H9 (cell line): ENCODE measurements at regions not wholly inside any gene's neighbourhood (a gene's known extent, or its start where the extent isn't known, plus 50 kb on each side); places are given as distances from the start of the nearest gene placed in this dataset.

ENCODE experiments used
- DNase-seq: peaks from one replicate; pipeline ENCODE4 v3.0.0-alpha.2; 2017
- H2AFZ ChIP-seq: one replicate; pipeline ENCODE4 v1.6.1; 2013; ENCODE audit warnings: mild to moderate bottlenecking, low read length, control low read depth, moderate library complexity
- H2AK5ac ChIP-seq: 2 replicates; pipeline ENCODE4 v1.6.1; 2013; ENCODE audit warnings: low read length, control low read depth, mixed read lengths; ENCODE audit not compliant: insufficient read length
- H2BK120ac ChIP-seq: one replicate; pipeline ENCODE4 v1.6.1; 2013; ENCODE audit warnings: low read depth, mild to moderate bottlenecking, low read length, control low read depth, inconsistent platforms; ENCODE audit not compliant: poor library complexity, severe bottlenecking
- H2BK12ac ChIP-seq: 2 replicates; pipeline ENCODE4 v1.6.1; 2013; ENCODE audit warnings: low read length, control low read depth, mixed read lengths, low read depth; ENCODE audit not compliant: insufficient read length
- H2BK15ac ChIP-seq: 2 replicates; pipeline ENCODE4 v1.6.1; 2013; ENCODE audit warnings: low read depth, low read length, control low read depth
- H2BK20ac ChIP-seq: one replicate; pipeline ENCODE4 v1.6.1; 2013; ENCODE audit warnings: low read depth, mild to moderate bottlenecking, low read length, control low read depth, inconsistent platforms; ENCODE audit not compliant: poor library complexity, severe bottlenecking
- H2BK5ac ChIP-seq: 2 replicates; pipeline ENCODE4 v1.6.1; 2013; ENCODE audit warnings: low read length, control low read depth, mixed read lengths; ENCODE audit not compliant: insufficient read length
- H3K14ac ChIP-seq: 2 replicates; pipeline ENCODE4 v1.6.1; 2013; ENCODE audit warnings: low read length, control low read depth; ENCODE audit not compliant: insufficient read depth
- H3K18ac ChIP-seq: 2 replicates; pipeline ENCODE4 v1.6.1; 2013; ENCODE audit warnings: low read depth, mild to moderate bottlenecking, mixed read lengths, low read length, control low read depth; ENCODE audit not compliant: insufficient read length
- H3K23ac ChIP-seq: 2 replicates; pipeline ENCODE4 v1.6.1; 2013; ENCODE audit warnings: low read length, control low read depth, mixed read lengths, low read depth; ENCODE audit not compliant: insufficient read length
- H3K23me2 ChIP-seq: 2 replicates; pipeline ENCODE4 v1.6.1; 2013; ENCODE audit warnings: low read depth, mild to moderate bottlenecking, mixed read lengths, low read length, control low read depth; ENCODE audit not compliant: insufficient read length, poor library complexity, severe bottlenecking
- H3K27ac ChIP-seq: 2 replicates; pipeline ENCODE4 v1.5.1; 2013; ENCODE audit warnings: low read length, control low read depth, mixed read lengths, low read depth; ENCODE audit not compliant: insufficient read length
- H3K27me3 ChIP-seq: 2 replicates; pipeline ENCODE4 v1.6.1; 2013; ENCODE audit warnings: low read length, control low read depth, inconsistent platforms; ENCODE audit not compliant: insufficient read depth
- H3K4ac ChIP-seq: 2 replicates; pipeline ENCODE4 v1.6.1; 2013; ENCODE audit warnings: low read depth, mild to moderate bottlenecking, control low read depth, inconsistent platforms, low read length, moderate library complexity
- H3K4me1 ChIP-seq: 2 replicates; pipeline ENCODE4 v1.6.1; 2013; ENCODE audit warnings: low read length, control low read depth, inconsistent platforms; ENCODE audit not compliant: insufficient read depth
- H3K4me2 ChIP-seq: 2 replicates; pipeline ENCODE4 v1.6.1; 2013; ENCODE audit warnings: low read length, control low read depth, mixed read lengths; ENCODE audit not compliant: insufficient read length, insufficient read depth
- H3K56ac ChIP-seq: 2 replicates; pipeline ENCODE4 v1.6.1; 2013; ENCODE audit warnings: low read depth, mild to moderate bottlenecking, mixed read lengths, low read length, control low read depth; ENCODE audit not compliant: insufficient read length
- H3K79me1 ChIP-seq: 2 replicates; pipeline ENCODE4 v1.6.1; 2013; ENCODE audit warnings: low read depth, mild to moderate bottlenecking, moderate library complexity, low read length, control low read depth, inconsistent platforms; ENCODE audit not compliant: insufficient read depth, poor library complexity, severe bottlenecking
- H3K79me2 ChIP-seq: 2 replicates; pipeline ENCODE4 v1.6.1; 2013; ENCODE audit warnings: low read length, control low read depth, inconsistent platforms; ENCODE audit not compliant: insufficient read depth
- H3K9ac ChIP-seq: 2 replicates; pipeline ENCODE4 v1.6.1; 2013; ENCODE audit warnings: low read length, control low read depth, mixed read lengths; ENCODE audit not compliant: insufficient read length; ENCODE audit errors: extremely low read depth
- H3K9me3 ChIP-seq: one replicate; pipeline ENCODE4 v1.6.1; 2013; ENCODE audit warnings: low read depth, low read length, inconsistent platforms; ENCODE audit not compliant: control insufficient read depth
- H3T11ph ChIP-seq: one replicate; pipeline ENCODE4 v1.6.1; 2013; ENCODE audit warnings: mild to moderate bottlenecking, low read length, control low read depth, inconsistent platforms
- H4K20me1 ChIP-seq: one replicate; pipeline ENCODE4 v1.6.1; 2013; ENCODE audit not compliant: control insufficient read depth, insufficient read length, insufficient read depth
- H4K5ac ChIP-seq: 2 replicates; pipeline ENCODE4 v1.6.1; 2013; ENCODE audit warnings: low read depth, mild to moderate bottlenecking, mixed read lengths, low read length, control low read depth; ENCODE audit not compliant: insufficient read length
- H4K8ac ChIP-seq: replicated peaks from 2 replicates; pipeline ENCODE4 v1.6.1; 2013; ENCODE audit warnings: low read length, control low read depth, mixed read lengths, low read depth; ENCODE audit not compliant: insufficient read length
- H4K91ac ChIP-seq: 2 replicates; pipeline ENCODE4 v1.6.1; 2013; ENCODE audit warnings: low read depth, mild to moderate bottlenecking, moderate library complexity, mixed read lengths, low read length, control low read depth; ENCODE audit not compliant: insufficient read length
- H3K27ac Mint-ChIP-seq, 3 experiments: 2 replicates in 2 of 3; 3 replicates in 1 of 3; pipeline ENCODE4 v1.8.0; 2020 to 2021; ENCODE audit warnings: mixed read lengths in 3 of 3, mild to moderate bottlenecking in 1 of 3, moderate library complexity in 1 of 3
- H3K27me3 Mint-ChIP-seq: 2 replicates; pipeline ENCODE4 v1.8.0; 2021; ENCODE audit warnings: low read depth, mild to moderate bottlenecking, moderate library complexity, mixed read lengths
- H3K36me3 Mint-ChIP-seq, 3 experiments: 2 replicates in 2 of 3; 3 replicates in 1 of 3; pipeline ENCODE4 v1.8.0; 2020 to 2021; ENCODE audit warnings: low read depth in 3 of 3, mixed read lengths in 3 of 3; ENCODE audit not compliant: insufficient read depth in 1 of 3
- H3K4me1 Mint-ChIP-seq, 2 experiments: 2 replicates each; pipeline ENCODE4 v1.8.0; 2020; ENCODE audit warnings: mixed read lengths in 2 of 2
- H3K4me3 Mint-ChIP-seq, 2 experiments: 2 replicates in 1 of 2; 3 replicates in 1 of 2; pipeline ENCODE4 v1.8.0; 2020 to 2021; ENCODE audit warnings: mild to moderate bottlenecking in 2 of 2, mixed read lengths in 2 of 2, moderate library complexity in 1 of 2
- H3K9me3 Mint-ChIP-seq, 2 experiments: 2 replicates in 1 of 2; 3 replicates in 1 of 2; pipeline ENCODE4 v1.8.0; 2020; ENCODE audit warnings: mild to moderate bottlenecking in 2 of 2, mixed read lengths in 2 of 2, moderate library complexity in 1 of 2
- whole genome bisulfite sequencing: extraction: QIAGEN DNeasy Blood & Tissue Kit; methylation state at CpG from one replicate; pipeline ENCODE4 v1.1.7; 2013; ENCODE audit warnings: missing lambda C conversion rate, low lambda C conversion rate, mixed read lengths; ENCODE audit not compliant: insufficient read length; ENCODE audit errors: extremely low coverage; 5-methylcytosine and 5-hydroxymethylcytosine counted together
- TF ChIP-seq, protein P1 (sequence below): fragments of 200-600 bp; sonication (generic); conservative IDR thresholded peaks from 3 replicates; pipeline ENCODE4 v1.8.0; 2021; ENCODE audit warnings: antibody characterized with exemption, mild to moderate bottlenecking

- H2BK5ac ChIP-seq = no peak overlapping the region
- H2BK120ac ChIP-seq = no peak overlapping the region
- no peak overlapping the region for H3K27ac ChIP-seq
- H3K4me2 ChIP-seq = peak overlapping the region; percentile 94
- no peak for DNase-seq
- peaks cover 39% of the 10 kb centered on the region for H3K23me2 ChIP-seq
- peaks cover 54% of the 10 kb centered on the region for H3K27me3 Mint-ChIP-seq
- H3K27me3 ChIP-seq = peaks cover 21% of the 10 kb centered on the region; the same call in 1 of the 2 replicates
- H3K36me3 Mint-ChIP-seq = peaks cover 4 to 6% (median 4%) of the 10 kb centered on the region in 3 experiments; a peak in 5 of 7 replicates
- H3K27ac Mint-ChIP-seq = peak overlapping the region in 1 of 3 experiments; percentile 17; a peak in 1 of 7 replicates
- no peak overlapping the region for H3K14ac ChIP-seq
- TF ChIP-seq, protein P1, sequence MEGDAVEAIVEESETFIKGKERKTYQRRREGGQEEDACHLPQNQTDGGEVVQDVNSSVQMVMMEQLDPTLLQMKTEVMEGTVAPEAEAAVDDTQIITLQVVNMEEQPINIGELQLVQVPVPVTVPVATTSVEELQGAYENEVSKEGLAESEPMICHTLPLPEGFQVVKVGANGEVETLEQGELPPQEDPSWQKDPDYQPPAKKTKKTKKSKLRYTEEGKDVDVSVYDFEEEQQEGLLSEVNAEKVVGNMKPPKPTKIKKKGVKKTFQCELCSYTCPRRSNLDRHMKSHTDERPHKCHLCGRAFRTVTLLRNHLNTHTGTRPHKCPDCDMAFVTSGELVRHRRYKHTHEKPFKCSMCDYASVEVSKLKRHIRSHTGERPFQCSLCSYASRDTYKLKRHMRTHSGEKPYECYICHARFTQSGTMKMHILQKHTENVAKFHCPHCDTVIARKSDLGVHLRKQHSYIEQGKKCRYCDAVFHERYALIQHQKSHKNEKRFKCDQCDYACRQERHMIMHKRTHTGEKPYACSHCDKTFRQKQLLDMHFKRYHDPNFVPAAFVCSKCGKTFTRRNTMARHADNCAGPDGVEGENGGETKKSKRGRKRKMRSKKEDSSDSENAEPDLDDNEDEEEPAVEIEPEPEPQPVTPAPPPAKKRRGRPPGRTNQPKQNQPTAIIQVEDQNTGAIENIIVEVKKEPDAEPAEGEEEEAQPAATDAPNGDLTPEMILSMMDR = no peak
- no peak overlapping the region for H2BK20ac ChIP-seq
- H3T11ph ChIP-seq = no peak overlapping the region
- peaks cover 43 to 51% of the 10 kb centered on the region in 2 experiments for H3K9me3 Mint-ChIP-seq
- no peak overlapping the region for H2BK15ac ChIP-seq
- no peaks in the 10 kb centered on the region for H4K20me1 ChIP-seq
- no peak overlapping the region for H4K8ac ChIP-seq
- no CpG with 5 or more reads among the region's 17 CpGs for WGBS
- no peaks in the 10 kb centered on the region for H3K79me1 ChIP-seq
- H3K4me3 Mint-ChIP-seq = peak overlapping the region; percentile 67 to 69
- H3K4me1 Mint-ChIP-seq = peaks cover 29 to 42% of the 10 kb centered on the region in 2 experiments
- no peak overlapping the region for H4K91ac ChIP-seq
- no peak overlapping the region for H3K23ac ChIP-seq
- no peak overlapping the region for H4K5ac ChIP-seq
- no peak overlapping the region for H3K4ac ChIP-seq
- H2AFZ ChIP-seq = no peak overlapping the region
- H3K4me1 ChIP-seq = peaks cover 4% of the 10 kb centered on the region
- H3K9ac ChIP-seq = no peak overlapping the region
- H3K56ac ChIP-seq = no peak overlapping the region
- no peak overlapping the region for H2AK5ac ChIP-seq
- H2BK12ac ChIP-seq = no peak overlapping the region
- H3K9me3 ChIP-seq = no peaks in the 10 kb centered on the region
- H3K18ac ChIP-seq = no peak overlapping the region
- no peaks in the 10 kb centered on the region for H3K79me2 ChIP-seq
Observed at GRCh38 chrX:40173143-40174000, 75.6 kb upstream of the BCOR start.
